Dermis blood vessel endothelial cell (primary cell): ENCODE measurements at regions not wholly inside any gene's neighbourhood (a gene's known extent, or its start where the extent isn't known, plus 50 kb on each side); places are given as distances from the start of the nearest gene placed in this dataset.
"Not testable (repeated sequence)": the region's sequence is repeated elsewhere in the genome, so short reads cannot be mapped to it uniquely, and the experiment has no call there.

ENCODE experiments used
- DNase-seq: peaks from one replicate; pipeline ENCODE4 v3.0.0; 2010

DNA sequence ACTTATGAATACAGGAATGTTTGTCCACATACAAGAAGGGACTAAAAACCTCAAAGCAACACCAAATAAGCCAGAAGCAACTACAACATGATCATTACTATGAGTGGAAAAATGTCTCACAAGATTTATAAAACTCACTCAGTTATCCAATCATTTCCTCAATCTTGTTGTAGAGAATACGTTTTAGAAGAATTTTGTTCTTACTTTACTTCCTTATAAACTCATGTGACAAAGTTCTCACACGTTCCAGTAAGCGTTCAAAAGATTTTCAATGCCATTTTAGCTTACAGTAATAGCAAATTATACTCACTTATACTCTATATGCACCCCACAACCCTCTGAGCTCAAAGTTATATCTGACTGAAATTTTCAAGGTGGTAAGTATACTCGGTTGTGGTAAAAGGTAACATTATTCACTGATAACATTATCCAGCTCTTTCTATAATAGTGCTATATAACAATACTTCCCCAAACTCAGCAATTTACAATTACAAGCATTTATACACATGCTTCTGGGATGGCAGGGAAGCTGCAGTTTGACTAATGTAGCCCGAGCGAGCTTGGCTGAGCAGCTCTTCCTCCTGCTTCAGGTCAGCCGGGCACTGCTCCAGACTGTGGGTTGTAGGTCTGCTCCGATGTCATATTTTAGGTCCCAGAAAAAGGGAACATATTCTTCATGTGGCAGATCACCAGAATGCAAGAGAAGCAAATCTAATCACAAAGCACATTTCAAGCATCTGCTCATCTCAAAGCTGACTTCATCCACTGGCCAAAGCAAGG, 226.3 kb downstream of the RCHY1 start:
- DNase-seq, result no peak

DNA sequence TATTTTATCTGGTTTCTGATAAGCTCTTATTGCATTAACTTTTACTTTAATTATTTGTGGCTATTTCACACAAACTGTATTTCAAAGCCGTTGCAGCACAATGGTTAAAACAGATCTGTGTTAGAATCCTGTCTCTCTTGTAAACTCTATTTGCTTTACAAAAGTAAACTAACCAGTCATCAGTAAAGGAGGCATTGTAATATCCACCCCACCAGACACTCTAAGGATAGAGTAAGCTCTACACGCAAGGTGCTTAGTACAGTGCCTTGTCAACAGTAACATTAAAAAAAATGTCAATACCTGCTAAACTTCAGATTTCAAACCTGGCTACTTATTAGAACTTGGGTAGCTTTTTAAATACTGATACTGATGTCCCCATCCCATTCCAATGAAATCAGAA, 228.4 kb downstream of the RCHY1 start:
- DNase-seq, result no peak

DNA sequence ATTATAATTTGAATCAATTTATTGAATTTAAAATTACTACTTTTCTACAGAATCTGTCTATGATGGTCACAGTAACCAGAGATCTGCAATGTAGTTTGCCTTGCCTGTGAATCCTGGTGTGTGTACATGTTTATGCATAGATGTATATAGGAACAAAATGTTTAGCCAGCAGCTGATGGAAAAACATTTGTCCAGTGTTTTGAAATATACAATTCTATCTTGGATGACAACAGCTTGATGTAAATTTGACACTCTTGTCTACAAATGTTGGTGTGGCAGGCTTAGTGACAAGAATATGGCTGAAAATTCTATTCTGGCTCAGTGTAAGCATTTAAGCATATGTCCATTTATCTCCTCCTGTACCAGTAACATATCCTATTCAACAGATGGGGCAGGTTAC, 229.4 kb downstream of the RCHY1 start:
- DNase-seq, result no peak

DNA sequence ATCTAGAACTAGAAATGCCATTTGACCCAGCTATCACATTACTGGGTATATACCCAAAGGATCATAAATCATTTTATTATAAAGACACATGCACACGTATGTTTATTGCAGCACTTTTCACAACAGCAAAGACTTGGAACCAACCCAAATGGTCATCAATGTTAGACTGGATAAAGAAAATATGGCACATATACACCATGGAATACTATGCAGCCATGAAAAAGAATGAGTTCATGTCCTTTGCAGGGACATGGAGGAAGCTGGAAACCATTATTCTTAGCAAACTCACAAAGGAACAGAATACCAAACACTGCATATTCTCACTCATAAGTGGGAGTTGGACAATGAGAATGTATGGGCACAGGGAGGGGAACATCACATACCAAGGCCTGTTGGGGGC, 233.7 kb downstream of the RCHY1 start:
- DNase-seq, result not testable (repeated sequence)

DNA sequence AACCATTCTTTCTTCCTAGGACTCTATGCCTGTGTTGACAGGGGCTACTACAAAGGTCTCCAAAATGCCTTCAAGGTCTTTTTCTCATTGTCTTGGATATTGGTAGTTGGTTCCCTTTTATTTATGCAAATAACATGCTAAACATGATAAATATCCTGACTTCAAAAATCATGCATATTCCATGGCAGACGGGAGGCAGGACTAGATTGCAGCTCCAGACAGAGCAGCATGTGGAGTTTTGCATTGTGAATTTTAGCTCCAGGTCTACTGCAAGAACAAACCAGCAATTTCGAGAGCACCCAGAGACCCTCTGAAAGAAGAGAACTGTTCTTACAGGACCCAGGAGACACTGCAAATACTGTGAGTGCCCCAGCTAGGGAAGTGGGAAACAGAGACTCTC, 254.9 kb downstream of the RCHY1 start:
- no peak for DNase-seq

DNA sequence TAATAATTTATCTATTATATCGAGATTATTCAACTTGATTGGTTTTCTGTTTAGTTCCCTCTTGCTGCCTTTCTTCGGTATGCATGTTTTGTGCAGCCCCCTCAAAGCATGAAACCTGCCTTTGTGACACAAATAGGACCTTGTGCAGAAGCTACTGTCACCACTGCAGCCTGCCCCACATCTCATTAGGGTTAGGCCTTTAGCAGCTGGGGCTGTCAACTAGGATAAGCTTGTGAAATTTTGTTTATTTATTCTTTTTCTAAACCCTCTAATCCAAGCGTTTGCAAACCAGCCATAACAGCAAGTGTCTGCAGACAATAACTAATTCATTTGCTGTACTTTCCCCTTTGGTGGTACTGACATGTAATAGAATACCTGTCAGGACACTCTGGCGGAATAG, 258.9 kb downstream of the RCHY1 start:
- no peak for DNase-seq

DNA sequence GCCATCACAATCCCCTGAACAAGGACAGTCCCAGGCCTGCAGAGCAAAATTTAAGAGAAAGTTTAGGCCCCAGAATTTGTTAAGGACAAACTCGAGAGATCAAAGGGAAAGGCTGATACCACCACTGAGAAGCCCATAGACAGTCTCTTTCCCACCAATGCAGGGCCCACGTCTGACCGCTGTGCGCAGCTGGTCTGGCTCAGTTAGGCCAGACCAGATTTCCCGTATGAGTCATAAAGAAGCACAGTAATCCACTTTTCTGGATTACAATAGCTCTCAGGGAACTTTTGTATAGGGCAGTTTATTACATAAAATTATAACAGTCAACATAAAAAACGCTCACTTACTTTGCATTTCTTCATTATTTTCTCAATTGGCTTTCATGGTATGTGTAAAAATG, 259.5 kb downstream of the RCHY1 start:
- DNase-seq, result peak; percentile 47

DNA sequence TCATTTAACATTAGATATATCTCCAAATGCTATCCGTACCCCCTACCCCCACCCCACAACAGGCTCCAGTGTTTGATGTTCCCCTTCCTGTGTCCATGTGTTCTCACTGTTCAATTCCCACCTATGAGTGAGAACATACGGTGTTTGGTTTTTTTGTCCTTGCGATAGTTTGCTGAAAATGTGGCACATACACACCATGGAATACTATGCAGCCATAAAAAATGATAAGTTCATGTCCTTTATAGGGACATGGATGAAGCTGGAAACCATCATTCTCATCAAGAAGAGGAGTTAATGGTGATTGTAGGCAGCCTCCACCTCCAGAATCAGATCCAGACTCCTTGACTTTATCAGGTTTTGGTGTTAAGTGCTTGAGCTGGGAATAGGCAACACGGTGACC, 261.1 kb downstream of the RCHY1 start:
- DNase-seq, result not testable (repeated sequence)

DNA sequence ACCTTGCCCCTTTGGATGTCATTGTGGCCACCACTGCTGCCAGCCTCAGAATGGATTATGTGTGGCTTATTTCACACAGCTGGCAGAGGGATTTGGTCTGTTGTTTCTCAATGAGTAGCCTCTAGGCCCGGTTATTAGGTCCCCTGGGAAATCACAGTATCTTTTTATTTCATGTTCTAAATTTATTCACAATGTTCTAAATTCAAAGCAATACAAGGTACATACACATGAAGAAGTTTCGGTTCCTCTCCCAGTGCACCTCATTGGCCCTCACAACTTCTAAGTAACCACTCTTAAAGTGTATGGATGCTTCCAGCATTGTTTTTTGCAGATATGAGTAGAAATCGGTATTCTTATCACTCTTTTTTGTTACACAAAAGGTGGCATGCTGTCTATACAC, 262.7 kb downstream of the RCHY1 start:
- no peak for DNase-seq

DNA sequence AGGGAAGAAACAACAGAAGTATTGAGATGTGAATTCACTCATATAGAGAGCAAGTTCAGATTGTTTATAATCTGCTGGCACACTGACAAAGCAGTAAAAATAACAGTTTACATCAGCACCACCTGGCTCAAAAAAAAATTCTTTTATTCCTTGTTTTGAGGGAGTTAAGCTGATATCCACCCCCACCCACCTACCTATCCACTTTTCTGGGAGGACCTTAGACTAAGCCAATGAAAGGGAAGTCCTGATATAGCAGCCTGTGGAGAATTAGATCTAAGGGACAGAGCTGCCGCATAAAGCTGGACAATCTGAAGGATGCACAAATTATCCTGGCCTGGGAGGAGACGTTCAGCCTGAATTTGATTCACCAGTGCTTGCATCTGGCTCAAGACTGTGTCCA, 264.5 kb downstream of the RCHY1 start:
- peak; percentile 13 for DNase-seq

DNA sequence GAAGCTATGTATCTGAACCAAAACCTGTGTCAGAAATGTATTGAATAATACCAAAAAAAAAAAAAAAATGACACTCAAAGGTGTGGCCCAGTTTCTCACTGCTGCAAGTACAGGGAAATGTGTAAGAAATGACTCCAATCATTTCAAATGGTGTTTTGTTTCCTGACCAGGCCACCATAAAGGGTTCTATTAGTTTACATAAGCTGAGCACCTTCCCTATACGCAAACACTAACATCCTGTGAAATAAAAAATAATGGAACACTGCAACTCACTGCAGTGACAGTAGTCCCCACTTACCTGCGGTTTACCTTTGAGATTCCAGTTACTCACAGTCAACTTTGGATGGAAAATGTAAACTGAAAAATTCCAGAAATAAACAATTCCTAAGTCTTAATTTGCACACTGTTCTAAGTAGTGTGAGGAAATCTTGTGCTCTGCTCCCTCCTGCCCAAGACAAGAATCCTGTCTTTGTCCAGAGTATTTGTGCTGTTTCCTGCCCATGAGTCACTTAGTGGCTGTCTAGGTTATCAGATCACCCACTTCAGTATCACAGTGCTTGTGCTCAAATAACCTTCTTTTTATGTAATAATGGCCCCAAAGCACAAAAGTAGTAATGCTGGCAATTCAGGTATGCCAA, 265.3 kb downstream of the RCHY1 start:
- DNase-seq, result peak; percentile 77

DNA sequence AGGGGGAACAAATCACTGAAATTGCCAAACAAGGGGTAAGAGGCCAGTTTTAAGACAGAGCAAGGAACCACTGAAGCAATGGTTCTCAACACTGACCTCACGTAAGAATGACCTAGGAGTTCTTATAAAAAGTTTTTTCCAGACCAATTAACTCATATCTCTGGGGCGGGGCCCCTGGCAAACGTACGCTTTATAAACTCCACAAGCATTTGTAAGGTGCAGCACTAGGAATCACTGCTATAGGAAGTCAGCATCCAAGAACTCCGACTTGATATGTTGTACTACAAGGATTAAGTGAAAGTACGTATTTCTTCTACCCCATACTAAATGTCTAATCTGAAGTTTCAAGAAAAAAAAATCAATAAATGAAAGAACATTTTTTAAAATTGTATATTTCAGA, 269.9 kb downstream of the RCHY1 start:
- DNase-seq, result no peak

DNA sequence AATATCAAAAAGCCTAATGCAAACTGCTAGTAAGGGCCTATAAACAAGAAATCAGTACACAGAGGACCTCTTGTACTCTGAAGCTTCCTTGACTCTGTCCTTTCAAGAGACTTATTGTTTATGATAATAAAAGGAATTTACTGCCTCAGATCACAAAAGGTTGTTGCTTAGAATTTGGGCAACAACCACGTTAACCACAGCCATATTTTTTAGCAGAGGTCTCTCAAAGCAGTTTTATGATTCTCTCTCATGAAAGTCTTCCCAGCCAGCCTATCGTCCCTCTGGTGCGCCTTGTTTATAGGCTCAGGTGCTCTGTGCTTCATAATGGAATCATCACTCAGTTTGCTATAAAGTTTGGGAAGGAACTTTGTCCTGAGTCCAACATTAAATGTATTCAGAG, 270.6 kb downstream of the RCHY1 start:
- no peak for DNase-seq

DNA sequence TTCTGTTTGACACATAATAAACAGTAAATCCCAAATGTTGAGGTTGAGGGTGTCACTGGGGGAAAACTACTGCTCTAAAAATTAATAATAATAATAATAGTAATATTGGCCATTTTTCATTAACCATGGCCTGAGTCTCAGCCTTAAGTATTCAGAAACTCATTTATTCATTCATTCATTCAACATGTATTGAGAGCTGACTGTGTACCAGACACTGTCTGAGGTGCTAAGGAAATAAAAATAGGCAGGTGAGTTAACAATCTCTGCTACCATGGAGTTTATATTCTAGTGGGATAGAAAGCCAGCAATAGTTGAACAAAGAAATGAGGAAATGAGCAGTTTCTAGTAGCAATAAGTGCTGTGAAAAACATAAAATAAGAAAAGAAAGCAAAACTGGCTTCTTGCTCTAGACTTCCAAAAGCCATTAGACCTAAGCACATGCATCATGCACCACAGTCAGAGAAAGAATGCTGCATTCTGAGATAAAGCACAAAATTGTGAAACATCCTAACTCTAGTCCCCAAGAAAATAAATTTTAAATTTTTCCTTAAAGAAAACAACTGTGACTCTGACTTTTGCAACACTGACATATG, 278.7 kb downstream of the RCHY1 start:
- DNase-seq, result no peak

DNA sequence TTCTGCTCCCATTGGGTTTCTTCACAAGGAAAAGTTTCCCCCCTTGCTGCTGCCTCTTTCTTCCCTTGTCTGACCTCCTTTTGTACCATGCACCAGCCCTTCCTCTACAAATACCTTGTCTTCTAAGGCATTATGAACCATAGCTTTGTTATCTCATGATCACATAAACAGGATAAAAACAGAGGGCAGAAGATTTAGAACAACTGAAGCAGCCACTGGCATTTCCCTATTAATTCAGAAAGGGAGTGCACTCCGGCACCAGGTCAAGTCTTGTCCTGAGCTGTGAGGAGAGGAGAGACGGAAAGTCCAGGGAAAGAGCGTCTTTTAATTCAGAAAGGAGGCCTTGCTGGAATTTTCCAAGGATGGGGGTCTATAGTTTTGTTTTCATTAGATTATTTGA, 281.7 kb downstream of the RCHY1 start:
- DNase-seq, result no peak

DNA sequence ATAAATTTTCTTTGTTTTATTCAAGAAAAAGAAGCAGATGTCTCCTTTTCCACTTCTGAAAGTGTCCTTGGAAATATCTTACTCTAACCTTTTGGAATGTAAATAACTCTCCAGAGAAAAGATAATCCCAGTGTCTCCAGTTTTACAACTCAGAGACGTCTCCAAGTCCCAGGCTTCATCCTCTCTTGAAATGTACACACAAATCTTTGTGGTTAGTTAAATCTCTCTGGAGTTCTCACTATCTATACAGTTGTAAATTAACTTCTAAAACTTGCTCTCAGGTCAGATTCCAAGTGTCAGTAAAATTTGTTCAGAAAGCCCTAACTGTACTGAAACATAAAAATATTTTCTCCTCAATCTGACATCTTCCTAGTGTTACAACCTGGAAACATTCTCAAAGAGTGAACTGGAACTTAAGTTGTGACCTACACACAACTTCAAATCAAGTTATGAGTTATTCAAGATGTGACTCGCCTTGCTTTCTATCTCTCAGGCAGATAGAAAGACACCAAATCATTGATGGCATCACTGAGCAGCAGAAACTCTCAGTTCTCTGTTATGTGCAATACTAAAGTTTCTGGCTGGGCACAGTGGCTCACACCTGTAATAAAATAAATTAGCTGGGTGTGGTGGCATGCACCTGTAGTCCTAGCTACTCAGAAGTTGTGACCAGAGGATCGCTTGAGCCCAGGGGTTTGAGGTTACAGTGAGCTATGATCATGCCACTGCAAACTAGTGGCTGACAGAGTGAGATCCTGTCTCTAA, 284.2 kb downstream of the RCHY1 start:
- DNase-seq, result no peak

DNA sequence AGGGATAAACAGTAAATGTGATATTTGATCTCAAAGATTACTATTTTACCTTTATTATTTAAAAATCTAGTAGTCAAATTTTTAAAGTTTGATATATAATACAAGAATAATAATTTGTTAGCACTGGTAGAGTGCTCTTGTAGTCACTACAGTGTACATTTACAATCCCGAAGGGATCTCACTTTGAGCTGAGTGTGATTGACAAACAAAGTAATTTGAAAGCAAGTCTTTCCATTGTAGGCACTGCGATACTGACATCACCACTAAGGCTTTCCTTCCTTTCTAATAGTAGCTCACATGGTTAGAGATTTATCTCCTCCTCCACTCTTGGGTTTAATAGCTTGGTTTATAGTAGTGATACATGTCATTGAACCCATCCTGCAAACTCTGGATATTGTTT, 280.6 kb downstream of the PARM1 start:
- no peak for DNase-seq

DNA sequence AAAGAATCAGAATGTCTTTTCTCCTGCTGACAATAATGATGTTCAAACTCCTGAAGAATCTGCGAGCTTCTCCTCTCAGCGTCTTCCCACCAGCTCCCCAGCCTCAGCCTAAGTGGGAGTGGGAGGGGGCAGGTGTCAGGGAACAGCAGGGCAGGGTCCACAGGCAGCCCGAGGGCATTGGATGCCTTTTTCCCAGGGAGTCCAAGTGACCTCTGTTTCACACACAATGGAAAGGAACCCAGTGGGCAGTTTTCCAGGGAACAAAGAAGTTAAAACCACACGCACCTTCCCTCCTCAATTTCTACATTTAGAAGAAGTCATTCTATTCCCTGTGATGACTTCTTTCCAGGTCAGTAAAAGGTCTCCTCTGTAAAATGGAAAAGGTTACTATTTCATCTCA, 278.5 kb downstream of the PARM1 start:
- peak; percentile 56 for DNase-seq

DNA sequence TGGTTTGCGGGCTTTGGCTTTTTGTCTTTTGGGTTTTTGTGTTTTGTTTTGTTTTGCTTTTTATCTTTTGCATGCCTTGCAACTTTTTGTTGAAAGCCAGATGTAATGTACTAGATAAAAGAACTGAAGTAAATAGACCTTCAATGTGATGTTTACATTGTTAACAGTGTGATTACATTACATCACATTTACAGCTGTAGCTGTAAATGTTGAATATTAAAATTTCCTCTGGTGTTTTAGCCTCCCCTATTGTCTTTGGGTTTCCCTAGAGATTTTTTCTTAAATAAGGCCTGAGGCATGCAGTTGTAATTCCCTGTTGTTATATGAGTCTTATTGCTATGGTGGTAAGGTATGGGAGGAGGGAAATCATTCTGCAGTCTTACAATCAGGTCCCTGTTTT, 275.0 kb downstream of the PARM1 start:
- DNase-seq, result no peak

DNA sequence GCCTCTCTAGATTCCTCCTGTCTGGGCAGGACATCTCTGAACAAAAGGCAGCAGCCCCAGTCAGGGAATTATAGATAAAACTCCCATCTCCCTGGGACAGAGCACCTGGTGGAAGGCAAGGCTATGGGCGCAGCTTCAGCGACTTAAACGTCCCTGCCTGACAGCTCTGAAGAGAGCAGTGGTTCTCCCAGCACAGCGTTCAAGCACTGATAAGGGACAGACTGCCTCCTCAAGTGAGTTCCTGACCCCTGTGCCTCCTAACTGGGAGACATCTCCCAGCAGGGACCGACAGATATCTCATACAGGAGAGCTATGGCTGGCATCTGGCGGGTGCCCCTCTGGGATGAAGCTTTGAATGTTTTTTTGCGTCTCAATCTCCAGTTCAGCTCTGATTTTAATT, 262.2 kb downstream of the PARM1 start:
- DNase-seq, result no peak

DNA sequence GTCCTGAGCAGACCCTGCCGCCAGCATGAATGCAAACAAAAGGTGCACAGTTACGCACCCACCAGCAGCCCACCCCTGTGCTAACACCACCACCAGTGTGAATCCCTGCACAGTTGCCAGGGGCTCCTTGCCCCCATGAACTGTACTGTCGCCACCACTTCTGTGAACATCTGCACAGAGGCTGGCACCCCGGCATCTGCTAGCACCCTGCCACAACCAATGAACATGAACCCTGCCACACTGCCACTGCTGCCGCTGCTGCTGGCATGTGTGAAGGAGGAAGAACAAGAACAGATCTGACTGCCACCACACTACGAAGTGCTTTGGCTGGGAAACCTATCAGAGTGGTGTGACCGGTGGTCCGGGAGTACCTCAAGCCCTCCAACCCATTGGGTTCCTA, 261.3 kb downstream of the PARM1 start:
- DNase-seq, result no peak

DNA sequence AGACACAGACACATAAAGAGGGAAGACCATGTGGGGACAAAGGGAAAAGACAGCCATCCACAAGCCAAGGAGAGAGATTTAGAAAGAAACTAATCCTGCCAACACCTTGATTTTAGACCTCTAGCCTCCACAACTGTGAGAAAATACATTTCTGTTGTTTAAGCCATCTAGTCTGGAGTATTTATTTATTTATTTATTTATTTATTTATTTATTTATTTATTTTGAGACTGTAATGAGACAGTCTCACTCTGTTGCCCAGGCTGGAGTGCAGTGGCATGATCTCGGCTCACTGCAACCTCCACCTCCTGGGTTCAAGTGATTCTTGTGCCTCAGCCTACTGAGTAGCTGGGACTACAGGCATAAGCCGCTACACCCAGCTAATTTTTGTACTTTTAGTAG, 259.3 kb downstream of the PARM1 start:
- DNase-seq, result not testable (repeated sequence)

DNA sequence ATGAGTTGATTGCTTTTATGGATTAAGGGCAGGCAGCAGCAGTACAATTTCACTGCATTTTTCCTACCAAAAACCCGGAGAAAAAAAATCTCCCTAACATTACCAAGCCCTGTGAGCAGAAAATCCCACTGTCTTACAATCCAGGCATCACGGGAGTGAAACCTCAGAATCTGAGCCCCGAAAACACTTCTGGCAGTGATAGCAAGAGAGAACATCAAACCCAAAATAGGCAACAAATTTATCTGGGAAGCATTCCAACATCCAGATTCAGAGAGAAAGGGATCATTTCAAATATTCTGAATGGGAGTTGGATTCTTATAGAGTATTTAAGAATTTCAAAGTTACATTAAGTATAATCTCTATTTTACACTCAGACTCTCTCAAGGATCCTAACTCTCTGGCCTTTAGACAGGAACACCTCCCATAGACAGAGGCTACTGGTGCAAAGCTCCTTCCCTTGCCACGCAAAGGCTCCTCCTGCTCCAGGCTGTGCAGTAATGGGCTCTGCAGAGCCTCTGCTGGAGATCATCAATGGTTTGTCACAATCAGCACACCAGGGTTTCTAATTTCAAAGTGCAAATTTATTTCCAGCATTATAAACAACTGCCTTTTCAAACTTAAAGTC, 256.9 kb downstream of the PARM1 start:
- DNase-seq, result no peak
